Left renal pelvis (tissue), 4 donors: ENCODE measurements at regions not wholly inside any gene's neighbourhood (a gene's known extent, or its start where the extent isn't known, plus 50 kb on each side); places are given as distances from the start of the nearest gene placed in this dataset.

Source experiments
- DNase-seq, 4 donors: peaks; one replicate each; pipeline ENCODE4 v3.0.0-alpha.2; 2013; ENCODE audit warnings: low read depth in 4 of 4, low spot score in 3 of 4

DNA sequence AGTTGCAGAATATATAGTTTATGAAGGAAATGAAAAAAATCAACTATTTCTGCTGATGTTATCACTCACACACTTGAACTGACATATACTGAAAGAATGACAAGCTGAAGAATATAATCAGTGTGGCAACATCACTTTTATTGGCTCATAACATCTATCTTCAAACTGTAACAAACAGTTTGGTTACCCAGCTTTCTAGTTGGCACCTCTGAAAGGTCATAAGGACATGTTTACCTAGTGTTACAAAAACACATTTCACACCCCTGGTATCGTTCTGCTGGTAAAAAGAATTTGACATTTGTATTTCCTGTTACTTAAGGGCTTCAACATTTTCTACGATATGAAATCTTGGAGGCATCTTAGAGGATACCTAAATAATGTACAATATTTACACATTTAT is 1267.0 kb upstream of the NCAM2 start:
- DNase-seq, result no peak

DNA sequence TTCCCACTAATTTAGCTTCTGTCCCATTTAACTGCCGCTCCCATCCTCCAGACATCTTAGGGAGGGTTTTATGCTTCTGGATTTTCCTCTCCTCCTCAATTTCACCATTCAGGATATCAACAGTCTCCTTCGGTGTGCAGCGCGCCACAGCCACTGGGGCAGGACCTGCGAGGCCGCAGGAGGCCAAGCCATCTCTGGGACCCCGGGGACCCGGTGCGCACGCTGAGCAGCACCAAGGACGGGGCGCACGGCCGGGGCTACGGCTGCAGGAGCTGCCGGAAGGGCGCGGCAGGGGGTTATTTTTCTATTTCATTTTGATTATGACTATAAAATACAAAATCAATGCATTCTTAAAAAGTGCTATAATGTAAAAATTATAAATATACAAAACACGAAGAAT is 1238.4 kb upstream of the NCAM2 start:
- DNase-seq, result no peak

DNA sequence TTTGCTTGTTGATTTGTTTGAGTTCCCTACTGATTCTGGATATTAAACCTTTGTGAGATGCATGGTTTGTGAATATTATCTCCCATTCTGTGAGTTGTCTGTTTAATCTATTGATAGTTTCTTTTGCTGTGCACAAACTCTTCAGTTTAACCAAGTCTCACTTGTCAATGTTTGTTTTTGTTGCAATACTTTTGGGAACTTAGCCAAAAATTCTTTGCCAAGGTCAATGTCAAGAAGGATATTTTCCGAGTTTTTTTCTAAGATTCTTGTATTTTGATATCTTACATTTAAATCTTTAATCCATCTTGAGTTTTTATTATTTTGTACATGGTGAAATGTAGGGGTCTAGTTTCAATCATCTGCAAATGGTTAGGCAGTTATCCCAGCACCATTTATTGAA is 1230.7 kb upstream of the NCAM2 start:
- no peak for DNase-seq

DNA sequence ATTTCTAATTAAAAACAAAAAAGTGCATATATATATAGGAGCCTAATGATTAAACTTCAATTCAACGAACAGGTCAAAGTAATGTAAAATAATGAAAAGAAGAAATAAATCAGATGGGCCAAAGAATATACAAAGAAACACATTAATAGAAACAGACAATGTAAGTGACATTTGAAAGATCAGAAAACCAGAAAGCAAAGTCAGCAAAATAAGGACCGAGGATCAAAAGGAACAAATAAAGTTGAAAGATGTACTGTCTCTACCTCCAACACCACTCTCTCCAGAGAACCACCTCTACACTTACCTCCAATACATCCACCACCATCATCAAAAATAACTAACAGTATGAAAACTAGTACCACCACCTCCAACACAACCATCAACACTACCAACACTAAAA is 1226.3 kb upstream of the NCAM2 start:
- no peak for DNase-seq

DNA sequence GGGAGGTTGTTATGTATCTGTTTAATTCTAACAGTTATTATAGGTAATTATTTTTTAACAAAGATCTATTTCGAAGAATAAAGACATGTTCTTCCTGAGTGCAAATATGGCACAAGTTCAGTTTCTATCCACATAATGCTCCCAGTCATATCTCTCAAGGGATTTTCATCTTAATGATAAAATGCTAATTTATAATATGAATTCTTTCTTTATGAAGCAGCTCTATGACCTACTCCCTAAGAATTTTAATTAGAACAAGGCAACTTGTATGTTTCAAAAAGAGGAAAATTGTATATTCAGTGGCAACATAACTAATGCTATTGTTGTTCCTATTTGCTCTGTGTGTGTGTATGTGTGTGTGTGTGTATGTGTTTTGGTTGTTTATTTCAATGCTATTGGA is 1222.1 kb upstream of the NCAM2 start:
- DNase-seq, result no peak

DNA sequence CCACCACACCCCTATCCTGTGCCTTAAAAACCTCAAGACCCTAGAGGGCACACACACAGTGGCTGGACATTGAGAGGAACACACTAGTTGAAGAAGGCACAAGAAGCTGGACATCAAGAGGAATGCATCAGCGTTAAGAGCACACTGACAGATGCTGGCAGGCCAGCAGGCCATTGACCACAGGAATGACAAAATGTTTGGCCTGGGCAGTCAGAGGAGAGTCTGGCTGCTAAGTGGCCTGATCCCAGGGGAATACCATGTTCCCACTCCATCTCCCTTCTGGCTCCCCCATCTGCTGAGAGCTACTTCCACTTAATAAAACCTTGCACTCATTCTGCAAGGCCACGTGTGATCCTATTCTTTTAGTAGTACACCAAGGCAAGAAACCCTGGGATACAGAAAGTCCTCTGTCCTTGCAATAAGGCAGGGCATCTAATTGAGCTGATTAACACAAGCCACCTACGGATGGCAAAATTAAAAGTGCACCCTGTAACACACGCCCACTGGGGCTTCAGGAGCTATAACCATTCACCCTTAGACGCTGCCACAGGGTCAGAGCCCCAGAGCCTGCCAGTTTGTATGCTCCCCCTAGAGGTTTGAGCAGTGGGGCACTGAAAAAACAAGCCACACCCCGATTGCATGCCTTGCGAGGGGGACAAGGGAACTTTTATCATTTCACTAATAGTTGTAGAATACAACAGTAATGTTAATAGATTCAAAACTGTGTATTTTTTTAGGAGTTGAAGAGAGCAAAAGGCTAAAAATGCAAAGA is 1216.1 kb upstream of the NCAM2 start:
- no peak for DNase-seq

DNA sequence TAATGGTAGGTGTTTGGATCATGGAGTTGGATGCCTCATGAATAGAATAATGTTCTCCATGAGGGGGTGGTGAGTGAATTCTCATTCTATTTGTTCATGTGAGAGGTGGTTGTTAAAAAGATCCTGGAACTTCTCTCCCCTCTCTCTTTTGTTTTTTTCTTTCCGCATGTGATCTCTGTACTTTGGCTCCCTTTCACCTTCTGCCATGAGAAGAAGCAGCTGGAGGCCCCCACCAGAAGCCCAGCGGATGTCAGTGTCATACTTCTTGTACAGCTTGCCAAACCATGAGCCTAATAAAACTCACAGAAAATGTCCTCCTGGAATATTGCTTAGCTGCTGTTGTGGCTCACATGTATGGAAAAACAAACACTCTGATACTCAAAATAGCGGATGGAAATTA is 1212.3 kb upstream of the NCAM2 start:
- no peak for DNase-seq

DNA sequence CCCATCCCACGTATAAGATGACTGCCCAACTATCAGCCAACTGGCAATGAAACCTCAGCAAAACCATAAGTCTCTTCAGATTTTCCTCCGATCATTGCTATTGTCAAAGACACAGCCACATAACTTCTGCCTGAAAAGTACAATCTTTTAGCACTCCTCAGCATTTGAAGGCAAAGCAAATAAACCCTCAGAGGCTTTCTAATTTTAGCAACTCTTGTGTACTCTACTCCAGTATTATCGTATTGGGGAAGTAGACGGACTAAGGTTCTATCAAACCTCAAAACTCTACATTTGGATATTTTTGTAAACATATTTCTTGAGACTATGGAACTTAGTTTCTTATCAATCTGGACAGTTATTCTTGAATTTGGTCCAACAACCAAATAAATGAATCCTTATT is 1206.2 kb upstream of the NCAM2 start:
- no peak for DNase-seq

DNA sequence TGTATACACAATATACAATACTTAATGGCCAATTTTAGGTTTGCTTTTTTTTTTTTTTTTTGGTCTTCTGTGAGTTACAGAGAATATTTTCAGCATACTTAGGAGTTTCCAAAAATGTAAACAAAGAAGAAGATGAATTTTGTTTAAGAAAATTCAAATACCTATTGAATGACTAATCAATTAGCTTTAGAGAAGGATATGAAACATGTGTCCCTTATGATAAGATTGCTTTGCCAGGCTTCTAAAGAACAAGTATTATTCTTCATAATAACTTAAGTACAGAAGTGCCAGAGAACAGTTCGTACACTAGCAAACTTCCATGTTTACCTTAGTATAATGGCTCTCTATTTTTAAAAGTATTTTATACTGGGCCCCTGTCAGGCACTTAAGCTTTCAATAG is 1191.0 kb upstream of the NCAM2 start:
- no peak for DNase-seq

DNA sequence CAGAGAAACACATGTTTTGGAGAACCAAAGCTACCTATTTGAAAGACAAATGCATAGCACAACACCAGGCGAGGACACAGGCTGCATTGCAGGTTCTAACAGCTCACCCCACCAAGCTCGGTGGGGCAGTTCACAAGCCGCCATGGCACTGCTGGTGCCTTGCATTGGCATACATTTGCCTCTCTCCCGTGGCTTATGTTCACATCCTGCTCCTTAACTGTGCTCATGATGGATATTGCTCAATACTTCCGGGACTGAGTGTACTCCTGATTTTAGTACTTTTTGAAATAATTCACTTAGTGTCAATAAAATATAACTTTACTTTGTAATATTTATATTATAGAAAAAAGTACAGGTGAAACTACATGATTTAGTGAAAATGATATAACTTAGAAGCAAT is 1187.4 kb upstream of the NCAM2 start:
- DNase-seq, result no peak

DNA sequence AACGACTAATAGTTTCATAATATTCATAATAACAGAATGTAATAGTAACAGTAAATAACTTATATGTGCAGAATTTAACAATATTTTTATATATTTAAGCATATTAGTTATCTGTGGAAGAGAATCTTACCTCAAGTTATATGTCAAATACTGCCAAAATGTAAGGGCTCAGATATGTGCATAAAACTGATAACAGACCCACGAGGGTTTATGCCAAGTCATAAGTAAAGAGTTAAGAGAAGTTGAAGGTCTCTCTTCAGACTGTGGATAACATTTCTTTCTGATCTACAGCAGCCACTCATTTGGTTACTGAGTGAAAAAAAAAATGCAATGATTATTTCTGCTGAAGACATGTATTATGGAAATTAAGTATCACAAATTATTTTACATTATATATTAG is 1167.8 kb upstream of the NCAM2 start:
- DNase-seq, result no peak

DNA sequence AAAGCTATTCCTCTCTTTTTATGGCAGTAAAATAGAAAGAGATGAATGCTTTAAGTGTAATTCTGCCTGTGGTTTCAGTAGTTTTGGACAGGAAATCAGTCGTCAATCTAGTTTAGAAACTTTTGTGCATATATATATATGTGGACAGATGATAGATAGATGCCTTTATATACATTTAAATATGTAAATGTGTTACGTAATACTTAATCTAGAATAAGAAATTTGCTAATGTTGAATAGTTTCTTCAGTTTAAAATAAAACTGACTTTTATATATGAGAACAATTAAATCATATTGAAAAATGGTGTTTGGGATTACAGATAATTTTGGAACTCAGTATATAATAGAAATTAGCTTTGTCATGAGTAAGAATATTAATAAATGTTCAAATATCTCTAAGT is 1165.7 kb upstream of the NCAM2 start:
- no peak for DNase-seq

DNA sequence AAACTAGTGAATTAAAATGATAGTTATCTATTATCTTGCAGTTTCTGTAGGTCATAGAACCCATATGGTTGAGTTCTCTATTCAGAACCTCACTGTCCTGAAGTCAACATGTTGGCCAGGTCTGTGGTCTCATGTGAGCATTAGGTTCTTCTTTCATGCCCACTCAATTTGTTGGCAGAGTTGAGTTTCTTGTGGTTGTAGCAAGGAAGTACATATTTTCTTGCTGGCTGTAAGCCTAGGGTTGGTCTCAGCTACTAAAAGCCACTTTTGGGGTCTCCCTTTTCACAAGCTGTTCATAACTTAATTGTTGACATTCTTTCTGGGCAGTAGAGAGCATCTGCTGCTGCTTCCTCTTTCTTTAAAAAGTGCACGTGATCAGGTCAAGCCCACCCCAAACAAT is 1165.1 kb upstream of the NCAM2 start:
- no peak for DNase-seq

DNA sequence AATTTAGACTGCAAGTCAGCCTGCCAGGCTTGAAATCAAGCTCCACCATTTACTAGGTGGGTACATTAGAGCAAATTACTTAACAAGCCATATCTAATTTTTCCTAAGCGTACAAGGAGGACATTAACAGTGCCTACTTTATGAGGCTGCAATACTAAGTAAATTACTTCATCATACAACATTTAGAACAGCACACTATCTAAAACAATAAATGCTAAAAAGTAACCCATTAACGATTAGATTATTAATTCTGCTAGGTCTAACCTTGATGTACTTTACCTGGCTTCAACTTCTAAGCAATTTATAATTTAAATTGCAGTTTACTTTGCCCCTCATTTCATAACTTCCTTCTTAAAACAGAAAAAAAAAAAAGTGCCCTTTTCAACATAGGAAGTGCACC is 1155.6 kb upstream of the NCAM2 start:
- DNase-seq, result no peak

DNA sequence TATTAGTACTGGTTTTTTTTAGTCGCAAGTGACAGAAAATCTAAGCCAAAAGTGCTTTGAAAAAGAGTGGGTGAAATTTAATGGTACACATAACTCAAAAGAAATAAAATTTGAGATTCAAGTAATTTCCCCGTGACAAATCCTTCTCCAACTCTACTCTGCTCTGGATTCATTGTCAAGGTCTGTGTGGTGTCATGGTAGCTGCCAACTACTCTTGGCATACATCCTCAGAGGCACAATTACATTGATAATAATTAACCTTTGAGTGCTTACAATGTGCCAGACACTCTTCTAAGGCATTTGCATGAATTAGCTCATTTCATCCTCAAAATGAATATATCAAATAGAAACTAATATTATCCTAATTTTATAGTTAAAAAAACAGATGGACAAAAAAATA is 1153.9 kb upstream of the NCAM2 start:
- no peak for DNase-seq

DNA sequence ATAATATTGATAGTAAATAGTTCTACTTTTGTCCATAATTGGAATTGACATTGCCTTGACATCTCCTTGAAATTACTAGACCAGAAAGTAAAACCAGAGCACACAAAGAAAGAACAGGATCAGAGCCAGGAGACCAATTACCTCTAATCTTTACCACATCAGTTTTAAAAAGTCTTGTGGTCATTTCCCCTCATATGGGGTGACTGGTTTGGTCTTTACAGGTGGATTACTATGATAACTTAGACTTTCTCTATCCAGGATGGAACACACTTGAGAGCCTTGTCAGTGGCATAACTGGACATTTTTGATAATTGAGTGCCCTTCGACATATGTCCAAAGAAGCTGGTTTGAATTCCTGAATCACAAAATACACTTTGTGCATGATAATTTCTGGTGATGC is 1148.1 kb upstream of the NCAM2 start:
- DNase-seq, result no peak

DNA sequence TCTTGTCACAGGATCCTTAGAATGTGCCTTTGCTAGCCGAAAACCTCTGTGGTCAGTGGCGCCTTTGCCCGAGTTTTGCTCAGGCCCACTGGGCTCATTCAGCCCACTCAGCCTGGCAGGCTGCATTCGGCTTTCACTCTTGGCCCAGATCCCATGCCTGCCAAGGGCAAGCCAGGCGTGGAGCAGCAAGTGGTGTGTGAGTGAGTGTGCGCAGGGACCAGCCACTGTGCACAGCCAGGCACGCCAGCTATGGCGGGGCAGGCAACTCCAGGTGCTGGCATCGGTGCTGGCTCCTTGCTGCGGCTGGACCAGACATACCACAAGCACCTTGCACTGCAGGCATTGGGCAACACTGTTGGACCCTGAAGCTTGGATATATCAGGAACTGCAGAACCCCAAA is 1145.1 kb upstream of the NCAM2 start:
- no peak for DNase-seq

DNA sequence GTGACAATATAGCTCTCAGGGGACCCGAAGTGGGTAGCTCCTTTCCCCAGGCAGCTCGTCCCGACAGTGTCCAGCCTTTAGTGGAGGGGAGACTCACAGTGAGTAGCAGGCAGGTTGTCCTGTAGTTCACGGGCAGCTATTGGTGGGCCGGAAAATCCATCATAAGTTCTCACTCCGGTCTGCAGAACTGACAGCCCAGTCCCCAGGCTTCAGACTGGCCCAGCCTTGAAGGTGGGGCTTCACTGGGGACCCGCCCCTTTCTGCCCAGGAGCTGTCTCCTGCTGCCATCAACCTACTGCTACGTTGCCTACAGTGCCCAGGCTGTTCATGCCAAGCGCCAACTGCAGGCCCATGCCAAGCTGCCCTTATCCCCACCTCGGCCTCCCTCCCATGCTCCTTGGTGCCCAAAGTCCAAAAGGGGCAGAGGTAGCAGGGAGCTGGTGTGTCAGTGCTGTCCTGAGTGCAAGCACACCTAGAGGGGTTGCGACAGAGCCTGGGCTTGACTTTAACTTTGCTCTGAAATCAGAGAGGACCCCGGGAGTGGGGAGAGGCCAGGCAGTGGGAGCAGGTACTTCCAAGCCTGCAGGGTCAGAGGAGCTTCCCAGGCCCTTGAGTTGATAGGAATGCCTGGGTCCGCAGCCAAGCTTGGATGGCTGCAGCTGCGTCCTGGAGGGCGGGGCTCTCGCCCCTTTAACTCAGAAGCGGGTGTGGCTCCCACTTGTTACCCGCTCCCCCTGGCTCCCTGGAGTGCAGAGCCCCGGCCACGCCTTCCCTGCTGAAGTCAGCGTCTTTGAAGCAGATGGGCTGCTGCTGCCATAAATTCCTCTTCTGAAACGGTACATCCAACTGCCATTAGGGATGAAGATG is 1144.3 kb upstream of the NCAM2 start:
- no peak for DNase-seq

DNA sequence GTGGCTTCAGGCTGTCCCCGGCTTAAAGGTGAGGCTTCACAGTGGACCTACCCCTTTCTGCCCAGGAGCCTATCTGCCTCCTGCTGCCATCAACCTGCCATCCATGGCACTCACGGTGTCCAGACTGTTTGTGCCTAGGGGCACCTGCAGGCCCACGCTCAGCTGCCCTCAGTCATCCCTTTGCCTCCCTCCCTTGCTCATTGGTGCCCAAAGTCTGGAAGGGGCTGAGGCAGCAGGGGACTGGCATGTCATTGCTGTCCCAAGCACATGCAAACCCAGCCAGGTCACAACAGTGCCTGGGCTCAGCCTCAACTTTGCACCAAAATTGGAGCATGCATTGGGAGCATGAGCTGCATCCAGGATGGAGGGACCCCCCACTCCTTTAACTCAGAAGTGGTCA is 1142.7 kb upstream of the NCAM2 start:
- DNase-seq, result no peak

DNA sequence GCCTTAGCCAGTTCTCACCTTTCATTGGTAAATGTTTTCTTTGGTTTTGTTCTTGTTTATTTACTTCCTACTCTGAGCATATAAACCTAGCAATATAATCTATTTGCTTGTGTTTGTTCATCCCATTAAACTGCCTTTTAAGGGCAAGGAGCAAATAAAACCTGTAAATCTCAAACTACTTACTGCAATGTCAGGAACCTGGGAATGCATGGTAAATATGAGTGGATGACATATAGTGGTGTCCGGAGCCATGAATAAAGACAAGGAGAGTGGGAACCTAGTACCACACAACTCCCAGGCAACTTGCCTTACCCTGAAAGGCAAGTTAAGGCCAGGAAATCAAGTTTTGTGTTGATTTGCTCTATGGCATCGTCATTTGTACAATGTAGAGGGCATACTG is 1133.7 kb upstream of the NCAM2 start:
- DNase-seq, result no peak

DNA sequence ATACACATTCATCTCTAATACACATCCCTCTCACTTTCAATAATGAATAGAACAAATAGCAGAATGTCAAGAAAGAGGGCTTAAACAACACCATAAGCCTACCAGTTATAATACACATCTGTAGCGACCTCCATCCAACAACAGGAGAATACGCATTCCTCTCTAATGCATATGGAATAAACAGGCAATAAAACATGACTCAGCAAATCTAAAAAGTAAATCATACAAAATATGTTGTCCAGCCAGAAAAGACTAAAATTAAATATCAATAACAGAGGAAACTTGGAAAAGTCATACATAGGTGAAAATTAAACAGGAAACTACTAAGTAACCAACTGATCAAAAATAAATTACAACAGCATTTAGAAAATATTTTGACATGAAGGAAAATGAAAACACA is 1127.5 kb upstream of the NCAM2 start:
- DNase-seq, result no peak

DNA sequence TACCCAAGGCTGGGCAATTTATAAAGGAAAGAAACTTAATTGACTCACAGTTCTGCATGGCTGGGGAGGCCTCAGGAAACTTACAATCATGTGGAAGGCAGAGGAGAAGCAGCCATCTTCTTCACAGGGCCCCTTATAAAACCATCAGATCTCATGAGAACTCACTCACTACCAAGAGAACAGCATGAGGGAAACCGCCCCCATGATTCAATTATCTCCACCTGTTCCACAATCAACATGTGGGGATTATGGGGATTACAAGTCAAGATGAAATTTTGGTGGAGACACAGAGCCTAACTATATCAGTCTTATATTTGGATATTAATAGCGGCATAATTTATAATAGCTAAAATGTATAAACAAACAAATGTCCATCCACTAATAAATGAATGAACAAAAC is 1123.7 kb upstream of the NCAM2 start:
- no peak for DNase-seq
